ENCODE measurements at regions not wholly inside any gene's neighbourhood (a gene's known extent, or its start where the extent isn't known, plus 50 kb on each side); places are given as distances from the start of the nearest gene placed in this dataset.
"Not testable (repeated sequence)": the region's sequence is repeated elsewhere in the genome, so short reads cannot be mapped to it uniquely, and the experiment has no call there.

DNA sequence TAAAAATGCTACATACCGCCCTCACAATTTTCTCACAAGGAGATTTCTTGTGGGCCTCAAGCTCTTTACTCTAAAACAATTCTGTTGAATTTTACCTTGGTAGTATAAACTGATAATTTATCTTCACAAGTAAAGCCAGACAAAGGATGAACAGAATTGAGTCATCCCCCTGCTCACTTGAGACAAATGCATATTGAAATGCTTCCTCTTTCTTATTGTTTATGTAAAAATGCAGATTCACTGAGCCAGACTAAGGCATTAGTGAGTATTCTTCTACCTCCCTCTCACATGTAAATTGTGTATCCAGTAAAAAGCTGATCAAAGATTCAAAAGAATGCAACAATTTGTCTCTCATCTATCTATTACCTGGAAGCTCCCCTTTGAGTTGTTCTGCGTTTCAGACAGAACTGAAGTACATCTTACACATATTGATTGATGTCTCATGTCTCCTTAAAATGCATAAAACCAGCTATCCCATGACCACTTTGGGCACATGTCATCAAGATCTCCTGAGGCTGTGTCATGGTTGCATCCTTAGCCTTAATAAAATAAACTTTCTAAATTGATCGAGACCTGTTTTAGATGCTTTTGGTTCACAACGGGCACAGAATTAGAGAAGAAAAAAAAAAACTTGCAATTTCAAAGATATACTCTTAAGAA, 743.1 kb upstream of the B3GALT2 start:
- no peak for DNase-seq

DNA sequence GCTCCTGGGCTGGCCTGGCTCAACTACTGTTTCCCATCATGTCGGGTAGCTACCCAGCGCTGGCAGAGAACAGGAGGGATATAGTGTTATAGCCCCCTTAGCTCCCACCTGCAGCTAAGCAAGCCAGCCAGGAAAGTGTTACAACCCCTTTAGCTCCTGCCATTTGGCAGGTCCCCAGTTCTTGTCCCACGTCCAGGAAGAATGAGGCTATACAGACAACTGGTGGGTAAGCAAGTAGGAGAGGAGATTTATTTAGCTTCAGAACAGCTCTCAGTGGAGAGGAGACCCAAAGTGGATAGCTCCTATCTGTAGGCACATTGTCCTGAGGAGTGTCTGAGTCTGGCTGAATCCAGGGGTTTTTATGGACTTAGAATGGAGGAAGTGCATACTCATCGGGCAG, 741.1 kb upstream of the B3GALT2 start:
- no peak for DNase-seq

DNA sequence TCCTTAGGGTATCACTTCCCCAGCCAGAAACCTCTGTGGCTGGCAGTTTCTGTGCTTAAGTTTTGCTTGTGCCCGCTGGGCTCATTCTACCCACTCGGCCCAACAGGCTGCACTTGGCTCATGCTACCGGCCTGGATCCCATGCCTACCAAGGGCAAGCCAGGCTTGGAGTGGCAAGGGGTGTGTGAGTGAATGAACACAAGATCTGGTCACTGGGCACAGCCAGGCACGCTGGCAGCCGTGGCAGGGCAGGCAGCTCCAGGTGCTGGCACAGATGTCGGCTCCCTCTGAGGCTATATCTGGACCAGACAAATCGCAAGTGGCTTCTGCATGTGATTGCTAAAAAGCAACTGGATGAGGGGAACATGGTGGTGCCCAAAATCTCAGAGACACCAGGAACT, 740.5 kb upstream of the B3GALT2 start:
- DNase-seq, result no peak

DNA sequence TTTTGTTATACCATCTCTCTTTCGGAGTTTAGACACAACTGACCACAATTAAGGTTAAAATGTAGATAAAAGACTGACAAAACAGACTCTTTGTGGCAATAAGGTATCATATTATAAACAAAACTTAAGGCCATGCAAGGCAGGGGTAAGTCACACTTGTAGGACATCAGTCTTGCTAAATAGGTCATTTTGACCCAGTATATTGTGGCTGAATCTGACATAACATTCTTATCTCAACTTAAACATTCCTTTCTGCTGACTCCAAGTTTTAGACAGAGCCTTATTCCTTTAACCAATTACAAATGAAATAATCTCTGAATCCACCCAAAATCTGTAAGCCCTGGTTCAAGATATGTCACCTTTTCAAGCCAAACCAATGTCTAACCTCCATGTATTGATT, 733.4 kb upstream of the B3GALT2 start:
- no peak for DNase-seq

DNA sequence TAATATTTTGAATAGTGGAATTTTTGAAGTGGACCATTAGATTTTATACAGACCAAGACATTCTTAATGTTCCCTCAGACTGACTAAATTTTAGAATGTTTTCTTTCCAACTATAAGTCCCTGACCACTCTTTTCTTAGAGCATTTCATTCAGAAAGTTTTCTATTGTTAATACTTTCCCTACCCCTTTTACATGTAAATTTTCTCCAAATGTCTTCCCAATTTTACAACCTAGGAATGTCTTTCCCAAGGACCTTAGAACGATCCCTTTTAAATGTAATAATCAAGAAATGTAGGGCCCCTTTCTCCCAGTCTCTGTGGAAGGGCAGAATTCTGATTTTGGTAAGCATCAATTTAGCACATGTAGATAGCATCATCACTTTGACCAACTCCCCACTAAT, 730.0 kb upstream of the B3GALT2 start:
- no peak for DNase-seq

DNA sequence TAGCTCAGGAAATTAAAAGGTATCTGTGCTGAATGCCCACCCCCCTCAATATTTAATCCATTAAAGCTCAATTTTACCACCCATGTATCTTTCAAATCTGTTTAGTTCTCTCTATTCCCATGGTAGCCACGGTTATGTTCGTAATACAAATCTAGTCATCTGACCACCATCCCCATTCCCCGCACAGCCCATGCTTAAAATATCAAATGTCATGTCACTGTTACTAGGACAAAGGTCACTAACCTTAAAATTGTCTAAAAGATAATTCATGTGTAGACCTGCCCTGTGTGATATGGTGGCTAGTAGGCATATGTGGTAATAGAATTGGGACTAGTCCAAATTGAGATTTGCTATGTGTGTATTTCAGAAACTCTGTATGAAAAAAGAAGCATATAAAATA, 728.5 kb upstream of the B3GALT2 start:
- DNase-seq, result no peak

DNA sequence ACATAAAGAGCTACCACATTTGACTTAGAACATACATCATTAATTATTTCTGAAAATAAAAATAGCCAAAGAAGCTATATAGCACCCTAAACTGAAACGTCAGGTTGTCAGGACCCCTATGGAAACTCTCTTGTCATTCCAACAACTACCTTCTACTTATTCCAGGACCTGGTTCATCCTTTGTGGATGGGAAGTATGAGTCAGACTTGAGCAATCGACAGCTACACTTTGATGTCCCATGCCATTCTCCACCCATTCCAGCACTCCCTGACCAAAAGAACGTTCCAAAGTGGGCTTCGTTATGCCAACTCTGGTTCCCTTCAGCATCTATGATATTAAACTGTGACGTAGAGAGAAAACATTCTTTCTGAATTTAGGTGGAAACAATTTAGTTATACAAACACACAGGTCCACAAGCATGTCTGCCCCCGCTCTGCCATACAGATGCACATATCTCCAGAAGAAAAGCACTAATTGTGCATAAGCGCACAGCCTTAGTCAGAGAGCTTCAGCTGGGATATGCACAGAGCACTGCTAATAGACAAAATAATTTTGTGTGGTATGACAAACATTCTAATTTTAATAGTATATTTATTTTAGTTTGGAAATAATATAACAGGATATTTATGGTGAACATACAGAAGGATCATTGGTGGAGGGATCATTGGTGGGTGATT, 723.1 kb upstream of the B3GALT2 start:
- no peak for DNase-seq

DNA sequence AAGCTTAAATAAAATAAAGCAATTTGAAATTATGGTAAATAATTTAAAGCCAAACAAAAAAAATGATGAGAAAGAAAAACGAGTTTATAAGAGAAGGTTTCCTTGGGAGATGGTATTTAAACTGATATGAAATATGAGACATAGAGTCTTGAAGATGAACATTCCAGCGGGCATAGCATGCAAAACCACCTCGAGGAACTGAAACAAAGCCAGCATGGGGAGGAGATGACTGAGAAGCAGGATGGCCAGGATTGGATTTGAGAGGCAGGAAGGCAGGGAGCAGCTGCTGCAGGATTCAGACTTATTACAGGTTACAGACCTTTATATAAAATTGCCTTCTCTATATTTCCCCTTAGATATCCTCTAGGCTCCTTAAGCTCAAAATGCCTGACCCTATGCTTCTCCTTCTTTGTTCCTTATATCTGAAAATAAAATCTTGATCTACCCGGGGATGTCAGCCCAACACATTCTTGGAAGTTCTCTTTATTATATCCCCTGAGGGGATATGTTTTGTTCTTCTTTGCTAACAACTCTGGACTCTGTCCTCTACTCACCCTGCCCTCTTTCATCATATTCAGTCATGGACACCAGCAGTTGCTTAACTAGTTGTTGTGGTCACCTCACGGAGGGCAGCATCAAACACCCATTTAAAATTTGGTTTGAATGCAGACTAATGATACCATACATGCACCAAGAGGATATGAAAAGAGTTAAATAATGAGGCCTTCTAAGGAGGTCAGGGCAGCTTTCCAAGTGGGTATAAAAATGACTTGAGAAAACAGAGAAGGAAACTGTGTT, 719.1 kb upstream of the B3GALT2 start:
- no peak for DNase-seq

DNA sequence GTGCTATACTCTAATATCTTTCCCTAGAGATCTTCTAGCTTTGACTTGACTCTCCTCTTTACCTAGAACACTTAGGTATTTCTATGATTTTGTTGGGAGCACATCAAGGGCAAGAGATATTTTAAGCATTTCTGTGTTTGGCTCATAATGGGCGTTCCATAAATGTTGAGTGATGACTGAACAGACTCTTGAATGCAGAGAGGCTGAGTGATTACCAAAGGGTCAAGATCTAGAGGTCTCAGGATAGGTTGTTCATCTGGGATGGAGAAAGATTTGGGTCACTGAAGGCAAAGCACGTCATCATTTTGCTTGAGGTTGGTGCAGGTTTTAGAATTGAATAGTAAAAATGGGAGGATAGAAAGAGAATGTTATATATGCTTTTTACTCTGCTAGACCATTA, 705.4 kb upstream of the B3GALT2 start:
- no peak for DNase-seq

DNA sequence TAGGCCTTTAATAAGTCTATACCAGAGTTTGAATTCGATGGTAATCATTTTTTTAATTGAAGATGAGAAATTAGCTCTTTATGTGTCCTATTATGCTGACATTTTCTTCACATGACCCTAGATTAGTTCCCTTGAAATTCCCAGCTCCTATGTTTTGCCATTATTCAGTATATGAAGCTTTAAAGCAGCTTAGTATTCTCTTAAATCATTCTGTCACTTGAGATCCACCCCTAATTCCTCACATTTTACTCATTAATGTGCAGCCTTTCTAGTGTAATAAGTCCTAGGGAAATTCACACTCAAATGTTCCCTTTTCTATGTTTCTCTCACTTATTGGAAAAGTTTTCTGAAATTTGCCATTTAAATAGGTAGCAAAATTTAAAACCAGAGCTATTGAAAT, 704.5 kb upstream of the B3GALT2 start:
- DNase-seq, result no peak

DNA sequence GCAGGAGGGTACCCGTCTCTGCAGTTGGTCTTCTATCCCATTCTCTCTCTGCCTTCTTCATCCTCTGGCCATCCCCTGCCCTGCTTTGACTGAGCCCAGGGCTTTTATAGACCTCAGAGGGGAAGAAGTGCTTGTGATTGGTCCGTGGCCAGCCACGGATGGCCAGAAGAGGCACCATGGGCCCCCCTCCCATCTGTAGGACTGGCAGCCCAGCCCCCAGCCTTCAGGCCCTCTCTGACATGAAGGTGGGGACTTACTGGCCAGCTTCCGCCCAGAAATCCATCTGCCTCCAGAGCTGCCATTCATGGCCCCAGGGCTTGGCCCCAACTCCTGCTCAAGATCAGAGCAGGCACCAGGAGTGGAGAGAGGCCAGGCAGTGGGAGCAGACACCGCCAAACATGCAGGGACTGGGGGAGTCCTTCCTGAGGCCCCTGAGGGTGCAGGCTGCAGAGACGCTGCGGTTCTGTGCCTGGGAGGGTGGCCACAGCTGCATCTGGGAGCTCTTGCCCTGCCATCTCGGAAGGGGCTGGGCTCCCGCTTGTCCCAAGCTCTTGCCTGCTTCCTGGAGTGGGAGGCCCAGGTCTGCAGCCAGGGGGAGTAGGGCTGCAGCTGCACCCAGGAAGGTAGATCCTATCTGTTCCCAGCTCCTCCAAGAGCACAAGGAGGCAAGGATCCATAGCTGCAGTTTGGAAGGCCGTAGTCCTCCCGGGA, 698.6 kb upstream of the B3GALT2 start:
- no peak for DNase-seq

DNA sequence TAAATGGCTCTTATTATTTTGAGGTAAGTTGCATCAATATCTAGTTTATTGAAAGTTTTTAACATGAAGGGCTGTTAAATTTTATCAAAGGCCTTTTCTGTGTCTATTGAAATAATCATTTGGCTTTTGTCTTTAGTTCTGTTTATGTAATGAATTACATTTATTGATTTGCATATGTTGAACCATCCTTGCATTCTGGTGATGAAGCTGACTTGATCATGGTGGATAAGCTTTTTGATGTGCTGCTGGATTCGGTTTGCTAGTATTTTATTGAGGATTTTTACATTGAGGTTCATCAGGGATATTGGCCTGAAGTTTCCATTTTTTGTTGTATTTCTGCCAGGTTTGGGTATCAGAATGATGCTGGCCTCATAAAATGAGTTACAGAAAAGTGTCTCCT, 691.5 kb upstream of the B3GALT2 start:
- DNase-seq, result not testable (repeated sequence)

DNA sequence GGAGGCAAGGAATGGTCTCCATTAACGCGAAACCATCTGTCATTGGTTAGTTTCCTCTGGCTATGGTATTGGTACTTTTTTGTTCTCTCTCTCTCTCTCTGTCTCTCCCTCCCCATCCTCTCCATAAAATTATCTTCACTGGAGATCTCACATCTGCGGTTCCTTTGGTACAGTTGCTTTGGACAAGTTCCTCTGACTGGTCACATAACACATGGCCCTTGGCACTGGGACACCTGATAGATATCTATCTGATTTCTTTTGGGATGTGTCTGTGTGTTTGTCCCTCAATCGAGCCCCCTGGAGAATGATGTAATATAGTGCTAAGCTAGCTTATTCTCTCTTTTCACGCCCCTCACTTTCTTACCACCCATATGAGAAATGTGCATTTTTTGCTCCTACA, 682.0 kb upstream of the B3GALT2 start:
- DNase-seq, result no peak

DNA sequence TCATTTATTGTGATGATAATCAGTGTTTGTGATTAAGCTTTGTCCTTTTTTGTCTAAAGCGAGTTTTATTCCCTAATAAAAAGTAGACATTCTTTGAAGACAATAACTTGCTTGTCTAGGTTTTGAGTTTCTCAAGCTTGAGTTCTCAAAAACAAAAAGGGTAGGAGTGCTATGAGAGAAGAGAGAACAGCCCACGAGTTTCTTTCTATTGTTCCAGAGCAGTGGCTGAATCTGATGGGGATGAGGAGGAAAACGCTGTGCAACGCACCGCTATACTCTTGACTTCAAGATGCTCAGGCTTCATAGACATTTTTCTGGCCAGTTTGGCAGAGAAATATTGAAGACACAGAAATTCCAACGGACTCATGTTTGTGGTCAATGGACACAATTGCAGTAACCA, 669.8 kb upstream of the B3GALT2 start:
- DNase-seq, result no peak

DNA sequence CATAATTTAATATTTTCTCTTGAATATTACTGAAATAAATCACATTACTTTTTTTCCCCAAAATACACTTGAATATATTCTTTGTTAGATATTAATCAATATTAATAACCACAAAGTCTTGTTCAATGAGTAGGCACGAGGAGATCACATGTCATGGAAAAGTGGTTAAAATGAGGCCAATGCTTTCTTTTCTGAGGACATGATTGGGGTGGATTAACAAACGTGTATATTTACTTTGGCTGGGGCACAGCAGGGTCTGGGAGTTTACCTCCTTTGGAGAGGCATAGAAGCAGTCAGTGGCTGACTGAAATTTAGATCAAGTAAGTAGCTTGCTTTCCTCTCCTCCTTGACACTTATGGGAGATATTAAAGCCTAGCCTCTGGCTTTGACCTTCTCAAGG, 664.3 kb upstream of the B3GALT2 start:
- DNase-seq, result no peak

DNA sequence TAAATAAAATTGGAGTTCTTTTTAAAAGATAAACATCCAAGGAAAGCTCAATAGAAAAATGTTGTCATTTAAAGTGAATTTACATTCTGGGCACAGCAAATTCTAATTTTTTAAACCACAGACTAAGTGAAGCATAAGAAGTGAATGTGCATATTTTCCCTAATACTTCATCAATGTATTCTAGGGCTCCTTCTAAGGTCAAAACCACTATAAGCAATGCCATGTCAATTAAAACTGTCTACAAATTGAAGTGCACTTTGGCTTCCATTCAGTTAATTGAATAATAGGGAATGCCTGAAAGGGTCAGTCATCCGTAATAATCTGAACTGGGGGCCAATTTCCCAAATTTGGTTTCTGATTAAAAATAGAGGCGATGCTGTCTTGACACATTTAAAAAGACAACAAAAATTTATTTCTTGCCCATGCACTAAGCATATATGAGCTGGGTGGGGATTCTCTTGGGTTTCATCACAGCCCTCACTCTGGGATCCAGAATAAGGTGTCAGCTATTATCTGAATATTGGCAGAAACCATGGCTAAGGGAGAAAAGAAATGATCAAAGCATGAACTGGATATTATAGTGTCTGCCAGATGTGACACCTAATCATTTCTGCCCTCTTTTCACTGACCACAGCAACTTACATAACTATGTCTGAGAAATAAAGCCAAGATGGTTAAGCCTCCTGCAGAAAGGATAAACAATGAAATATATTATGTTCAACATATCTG, 660.6 kb upstream of the B3GALT2 start:
- no peak for DNase-seq

DNA sequence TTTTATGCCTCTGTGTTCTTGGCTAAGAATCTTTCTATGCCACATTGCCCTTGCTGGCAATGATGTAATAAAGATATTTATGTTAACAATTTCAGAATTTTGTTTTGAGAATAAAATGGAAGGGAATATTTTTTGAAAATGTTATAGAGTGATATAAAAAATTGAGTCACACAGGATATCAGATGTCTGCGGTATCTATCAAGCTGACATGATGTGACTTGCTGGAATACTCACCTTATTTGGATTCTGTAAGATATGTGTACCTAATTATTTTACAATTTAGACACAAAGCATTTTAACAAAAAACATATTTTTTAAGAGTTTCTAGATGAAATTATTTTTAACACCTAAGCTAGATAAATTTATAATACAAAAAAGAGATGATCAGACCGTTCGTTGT, 660.0 kb upstream of the B3GALT2 start:
- DNase-seq, result no peak

DNA sequence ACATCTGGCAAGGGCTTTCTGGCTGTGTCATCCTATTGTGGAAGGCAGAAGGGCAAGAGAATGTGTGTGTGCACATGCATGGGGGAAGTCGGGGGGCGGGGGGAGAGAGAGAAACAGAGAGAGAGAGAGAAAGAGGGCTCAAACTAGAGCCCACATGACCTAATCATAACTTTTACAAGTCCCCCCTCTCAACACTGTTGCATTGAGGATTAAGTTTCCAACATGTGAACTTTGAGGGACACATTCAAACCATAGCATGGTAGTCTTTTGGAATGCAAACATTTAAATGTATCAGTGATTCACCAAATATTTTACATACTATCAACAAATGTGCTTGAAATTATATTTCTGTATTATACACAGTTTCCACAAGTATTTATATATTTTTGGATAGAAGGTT, 655.4 kb upstream of the B3GALT2 start:
- DNase-seq, result no peak

DNA sequence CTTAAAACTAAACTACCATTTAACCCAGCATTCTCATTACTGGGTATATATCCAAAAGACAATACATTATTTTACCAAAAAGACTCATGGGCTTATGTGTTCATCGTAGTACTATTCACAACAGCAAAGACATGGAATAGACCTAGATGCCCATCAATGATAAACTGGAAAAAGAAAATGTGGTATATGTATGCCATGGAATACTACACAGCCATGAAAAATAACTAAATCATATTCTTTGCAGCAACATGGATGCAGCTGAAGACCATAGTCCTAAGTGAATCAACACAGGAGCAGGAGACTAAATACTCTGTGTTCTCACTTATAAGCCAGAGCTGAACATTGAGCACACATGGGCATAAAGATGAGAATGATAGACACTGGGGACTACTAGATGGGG, 645.1 kb upstream of the B3GALT2 start:
- DNase-seq, result no peak

DNA sequence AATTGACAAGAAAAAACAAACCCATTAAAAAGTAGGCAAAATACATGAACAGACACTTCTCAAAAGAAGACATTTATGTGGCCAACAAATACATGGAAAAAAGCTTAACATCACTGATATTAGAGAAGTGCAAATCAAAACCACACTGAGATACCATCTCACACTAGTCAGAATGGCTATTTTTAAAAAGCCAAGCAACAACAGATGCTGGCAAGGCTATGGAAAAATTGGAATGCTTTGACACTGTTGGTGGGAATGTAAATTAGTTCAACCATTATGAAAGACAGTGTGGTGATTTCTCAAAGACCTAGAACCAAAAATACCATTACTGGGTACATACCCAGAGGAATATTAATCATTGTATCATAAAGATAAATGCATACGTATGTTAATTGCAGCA, 641.1 kb upstream of the B3GALT2 start:
- no peak for DNase-seq

DNA sequence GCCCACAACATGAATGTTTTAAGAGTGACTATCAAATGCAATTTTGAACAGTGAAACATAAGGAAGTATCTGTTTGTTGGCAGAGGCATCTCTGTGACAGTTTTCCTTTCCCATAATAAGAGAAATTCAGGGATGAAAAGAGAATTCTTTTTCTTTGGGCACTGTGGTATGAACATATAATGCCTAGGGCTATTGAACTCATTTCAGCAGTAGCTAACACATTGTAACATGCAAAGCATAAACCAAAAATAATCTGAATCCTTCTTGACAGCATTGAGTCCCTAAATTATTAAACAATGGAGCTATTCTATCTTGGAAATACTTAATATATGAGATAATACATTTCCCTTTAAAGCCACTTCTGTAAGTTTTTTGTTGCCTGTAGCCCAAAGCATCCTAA, 633.0 kb upstream of the B3GALT2 start:
- DNase-seq, result no peak

DNA sequence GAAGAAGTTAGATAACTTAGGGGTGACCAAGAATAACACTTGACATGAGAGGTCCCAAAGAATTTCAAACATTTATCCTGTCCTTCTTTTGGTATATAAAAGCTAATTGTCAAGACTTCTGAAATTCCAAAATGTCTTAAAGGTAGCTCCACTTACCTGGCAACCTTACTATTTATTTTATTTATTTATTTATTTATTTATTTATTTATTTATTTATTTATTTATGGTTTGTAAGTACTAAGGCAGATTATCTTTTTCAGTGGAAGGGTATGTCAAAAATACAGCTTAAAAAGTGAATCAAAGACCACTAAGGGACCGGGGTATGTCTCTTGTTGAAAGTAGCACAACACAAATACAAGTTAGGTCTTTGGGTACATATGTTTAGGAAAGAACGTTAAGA, 620.8 kb upstream of the B3GALT2 start:
- no peak for DNase-seq
